Skin epidermis (tissue), 12 donors: ENCODE measurements at regions not wholly inside any gene's neighbourhood (a gene's known extent, or its start where the extent isn't known, plus 50 kb on each side); places are given as distances from the start of the nearest gene placed in this dataset.
"Not testable (repeated sequence)": the region's sequence is repeated elsewhere in the genome, so short reads cannot be mapped to it uniquely, and the experiment has no call there.

Source experiments
- H3K27ac ChIP-seq, 21 experiments: fragments of 200-600 bp; sonication (generic) in 11 of 21; one replicate each; pipeline ENCODE4 v1.5.0; 2020; ENCODE audit warnings: mild to moderate bottlenecking in 3 of 21, inconsistent platforms in 2 of 21, moderate library complexity in 2 of 21
- H3K4me3 ChIP-seq, 7 experiments: fragments of 200-600 bp; sonication (generic) in 2 of 7; one replicate each; pipeline ENCODE4 v1.5.0; 2020; ENCODE audit warnings: inconsistent platforms in 2 of 7, mild to moderate bottlenecking in 2 of 7, moderate library complexity in 1 of 7

GRCh38 chr1:172717722-172718465 is 59.0 kb downstream of the FASLG start:
- Histone ChIP-seq H3K4me3 (no peak overlapping the region), H3K27ac (no peak overlapping the region)

GRCh38 chr1:172719066-172719627 is 60.2 kb downstream of the FASLG start:
- H3K27ac ChIP-seq = peak overlapping the region in 1 of 21 experiments; percentile 44
- H3K4me3 ChIP-seq = no peak overlapping the region

GRCh38 chr1:172719694-172720138 is 60.8 kb downstream of the FASLG start:
- H3K27ac ChIP-seq = no peak overlapping the region
- H3K4me3 ChIP-seq = no peak overlapping the region

DNA sequence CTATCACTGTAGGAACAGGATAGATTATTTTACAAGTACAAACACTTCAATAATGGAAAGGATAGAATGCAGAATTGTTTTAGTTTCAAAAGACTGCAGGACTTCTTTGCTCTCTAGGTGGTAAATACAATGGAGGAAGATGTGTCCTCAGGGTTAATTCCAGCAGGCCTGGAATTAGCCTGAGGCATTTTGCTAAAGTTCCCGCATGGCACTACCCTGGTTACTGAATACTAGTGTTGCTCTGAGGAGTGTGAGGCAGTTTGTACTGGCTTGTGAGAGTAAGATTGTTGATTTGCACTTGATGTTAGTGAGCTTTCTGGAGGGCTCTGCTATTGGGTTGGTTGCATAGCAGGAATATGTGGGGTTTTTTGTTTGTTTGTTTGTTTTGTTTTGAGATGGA is 61.4 kb downstream of the FASLG start:
- H3K27ac ChIP-seq = no peak overlapping the region
- H3K4me3 ChIP-seq = no peak overlapping the region

- H3K27ac ChIP-seq = no peak overlapping the region
- no peak overlapping the region for H3K4me3 ChIP-seq
Measured at GRCh38 chr1:172723251-172723650, 64.3 kb downstream of the FASLG start.

GRCh38 chr1:172724232-172724631 is 65.3 kb downstream of the FASLG start:
- no peak overlapping the region for H3K27ac ChIP-seq
- H3K4me3 ChIP-seq = no peak overlapping the region

- Histone ChIP-seq H3K4me3 (no peak overlapping the region), H3K27ac (no peak overlapping the region)
Measured at GRCh38 chr1:172724765-172725613, 66.1 kb downstream of the FASLG start.

GRCh38 chr1:172726740-172727139 is 67.8 kb downstream of the FASLG start:
- no peak overlapping the region for H3K27ac ChIP-seq
- no peak overlapping the region for H3K4me3 ChIP-seq

- H3K27ac ChIP-seq = no peak overlapping the region
- no peak overlapping the region for H3K4me3 ChIP-seq
Measured at GRCh38 chr1:172727275-172727857, 68.5 kb downstream of the FASLG start.

- no peak overlapping the region for H3K4me3 ChIP-seq
- no peak overlapping the region for H3K27ac ChIP-seq
Measured at GRCh38 chr1:172727956-172728603, 69.2 kb downstream of the FASLG start.

DNA sequence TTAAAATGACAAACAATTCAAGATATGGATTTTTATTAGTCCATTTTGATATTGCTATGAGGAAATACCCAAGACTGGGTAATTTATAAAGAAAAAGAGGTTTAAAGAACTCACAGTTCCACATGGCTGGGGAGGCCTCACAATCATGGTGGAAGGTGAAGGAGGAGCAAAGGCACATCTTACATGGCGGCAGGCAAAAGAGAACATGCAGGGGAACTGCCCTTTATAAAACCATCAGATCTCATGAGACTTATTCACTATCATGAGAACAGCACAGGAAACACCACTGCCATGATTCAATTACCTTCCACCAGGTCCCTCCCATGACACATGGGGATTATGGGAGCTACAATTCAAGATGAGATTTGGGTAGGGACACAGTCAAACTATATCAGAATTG is 69.8 kb downstream of the FASLG start:
- not testable (repeated sequence) for H3K4me3 ChIP-seq, H3K27ac ChIP-seq

DNA sequence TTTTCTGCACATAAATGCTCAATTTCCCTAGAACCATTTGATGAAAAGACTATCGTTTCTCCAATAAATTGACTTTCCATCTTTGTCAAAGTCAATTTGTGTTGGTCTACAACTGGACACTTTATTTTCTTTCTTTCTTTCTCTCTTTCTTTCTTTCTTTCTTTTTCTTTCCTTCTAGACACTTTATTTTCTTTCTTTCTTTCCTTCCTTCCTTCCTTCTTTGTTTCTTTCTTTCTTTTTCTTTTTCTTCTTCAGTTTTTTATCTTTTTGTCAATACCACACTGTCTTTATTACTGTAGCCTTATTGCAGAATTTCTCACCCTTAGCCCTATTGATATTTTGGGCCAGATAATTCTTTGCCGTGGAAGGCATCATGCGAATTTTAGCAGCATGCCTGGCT is 73.5 kb downstream of the FASLG start:
- Histone ChIP-seq H3K27ac (no peak overlapping the region), H3K4me3 (no peak overlapping the region)

DNA sequence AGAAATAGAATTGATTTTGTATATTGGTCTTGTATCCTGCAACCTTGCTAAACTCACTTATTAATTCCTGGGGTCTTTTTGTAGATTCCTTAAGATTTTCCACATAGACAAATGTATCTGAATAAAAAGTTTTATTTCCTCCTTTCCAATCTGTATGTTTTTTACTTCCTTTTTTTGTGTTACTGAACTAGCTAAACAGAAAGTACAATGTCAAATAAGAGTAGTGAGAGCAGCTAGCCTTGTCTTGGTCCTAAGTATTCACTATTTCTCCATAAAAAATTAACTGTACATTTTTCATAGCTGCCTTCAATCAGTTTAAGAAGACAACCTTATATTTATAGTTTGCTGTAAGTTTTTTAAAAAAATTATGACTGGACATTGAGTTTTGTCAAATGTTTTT is 74.9 kb downstream of the FASLG start:
- Histone ChIP-seq H3K27ac (no peak overlapping the region), H3K4me3 (no peak overlapping the region)

DNA sequence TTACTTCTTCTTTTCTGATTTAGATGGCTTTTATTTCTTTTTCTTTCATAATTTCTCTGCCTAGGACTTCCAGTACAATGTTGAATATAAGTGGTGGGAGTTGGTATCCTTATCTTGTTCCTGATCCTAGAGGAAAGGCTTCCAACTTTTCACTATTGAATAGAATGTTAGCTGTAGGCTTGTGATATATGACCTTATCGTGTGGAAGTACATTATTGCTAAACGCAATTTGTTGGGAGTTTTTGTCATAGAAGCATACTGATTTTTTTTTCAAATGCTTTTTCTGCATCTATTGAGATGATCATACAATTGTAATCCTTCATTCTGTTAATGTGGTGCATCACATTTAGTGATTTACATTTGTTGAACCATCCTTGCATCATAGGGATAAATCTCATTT is 79.5 kb downstream of the FASLG start:
- H3K27ac ChIP-seq = no peak overlapping the region
- no peak overlapping the region for H3K4me3 ChIP-seq

GRCh38 chr1:172742599-172743500 is 83.9 kb downstream of the FASLG start:
- H3K4me3 ChIP-seq = no peak overlapping the region

DNA sequence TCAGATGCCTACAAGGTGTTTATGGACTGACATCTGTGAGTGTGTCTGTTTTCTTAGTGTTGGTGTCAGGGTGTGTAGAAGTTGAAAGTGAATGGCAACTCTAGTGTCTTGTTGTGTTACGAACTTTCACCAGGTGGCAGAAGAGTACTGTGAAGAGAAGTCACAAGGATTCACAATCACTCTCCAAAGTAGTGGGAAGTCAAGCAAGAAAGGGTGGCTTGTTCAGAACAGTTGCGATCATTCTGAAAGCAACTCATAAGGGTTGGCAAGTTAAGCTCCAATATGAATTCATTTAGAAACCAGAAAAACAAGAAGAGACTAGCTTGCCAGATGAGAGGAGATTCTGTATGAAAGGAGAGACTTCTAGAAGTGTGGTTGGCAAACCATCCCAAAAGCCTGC is 86.1 kb downstream of the FASLG start:
- H3K4me3 ChIP-seq = no peak overlapping the region
- peak overlapping the region in 5 of 21 experiments; percentile 4 to 69 (median 63) for H3K27ac ChIP-seq

More at GRCh38 chr1:172742599-172743500, 83.9 kb downstream of the FASLG start:
- H3K27ac ChIP-seq = no peak overlapping the region

- Histone ChIP-seq H3K4me3 (no peak overlapping the region), H3K27ac (peak overlapping the region in 12 of 21 experiments; percentile 2 to 69 (median 40))
Measured at GRCh38 chr1:172746091-172746949, 87.4 kb downstream of the FASLG start.

- H3K4me3 ChIP-seq = no peak overlapping the region
- no peak overlapping the region for H3K27ac ChIP-seq
Measured at GRCh38 chr1:172748201-172748600, 89.3 kb downstream of the FASLG start.
